ENCODE measurements at regions not wholly inside any gene's neighbourhood (a gene's known extent, or its start where the extent isn't known, plus 50 kb on each side); places are given as distances from the start of the nearest gene placed in this dataset.

DNA sequence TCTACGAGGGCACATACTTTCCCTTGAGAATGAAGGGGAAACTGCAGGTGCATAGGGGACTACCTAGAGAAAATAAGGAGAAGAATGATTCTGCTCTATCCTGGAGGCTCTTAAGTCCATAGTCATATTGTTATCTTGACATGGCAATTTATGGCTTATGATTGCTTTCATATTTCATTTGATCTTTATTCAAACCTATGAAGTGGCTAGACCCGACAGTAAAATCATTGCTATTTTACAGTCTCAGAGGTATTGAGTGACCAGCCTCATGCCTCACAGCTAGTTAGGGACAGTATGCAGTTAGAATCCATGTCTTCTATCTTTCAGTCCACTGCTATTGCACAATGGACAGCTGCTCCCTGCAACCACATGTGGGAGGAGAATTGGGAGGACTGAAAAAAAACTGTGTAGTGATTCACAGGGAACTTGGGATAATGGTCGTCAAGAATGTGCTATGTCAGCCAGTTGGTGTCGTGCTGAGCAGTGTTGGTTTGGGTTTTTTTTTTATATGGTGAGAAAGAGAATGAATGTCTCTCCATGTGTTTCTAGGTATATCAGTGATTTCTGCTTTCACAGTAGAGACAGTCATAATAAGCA is 63.2 kb upstream of the SPPL2A start:
- TF ChIP-seq PBX3 (IDR thresholded peaks at IDR 0.05) (no peak), RCOR1 (IDR thresholded peaks at IDR 0.05; ENCODE audit: low read depth, low read length) (no peak), CTCF (IDR thresholded peaks at IDR 0.05) (no peak), CHD2 (IDR thresholded peaks at IDR 0.05; ENCODE audit: low read length, partially characterized antibody) (no peak), USF2 (IDR thresholded peaks at IDR 0.05) (no peak), SREBF2 (IDR thresholded peaks at IDR 0.05) (no peak), MAX (IDR thresholded peaks at IDR 0.05) (no peak), MYC (IDR thresholded peaks at IDR 0.05; ENCODE audit: borderline replicate concordance, low read length) (no peak; the same call in 1 of the 2 replicates), CEBPB (IDR thresholded peaks at IDR 0.05) (peak; percentile 89 to 95), MAFK (IDR thresholded peaks at IDR 0.05; ENCODE audit: partially characterized antibody) (peak; percentile 96), POLR2A (IDR thresholded peaks at IDR 0.05; ENCODE audit: low read length) (no peak), BCL3 (IDR thresholded peaks at IDR 0.05) (no peak), EHMT2 (IDR thresholded peaks at IDR 0.05; ENCODE audit: low read depth) (no peak), JUN (IDR thresholded peaks at IDR 0.05) (no peak)
